ENCODE measurements at regions not wholly inside any gene's neighbourhood (a gene's known extent, or its start where the extent isn't known, plus 50 kb on each side); places are given as distances from the start of the nearest gene placed in this dataset.
"Not testable (repeated sequence)": the region's sequence is repeated elsewhere in the genome, so short reads cannot be mapped to it uniquely, and the experiment has no call there.

GRCh38 chr14:101616202-101616601 lies 54.9 kb downstream of the DIO3 start:
- in situ Hi-C loops (cut with HindIII; ENCODE audit: low pct_ligation_motif_present, low pct_unique_long_range_greater_than_20kb, low sequenced_read_pairs) = no loop called here
- DNase-seq = no peak

- in situ Hi-C loops (cut with HindIII; ENCODE audit: low pct_ligation_motif_present, low pct_unique_long_range_greater_than_20kb, low sequenced_read_pairs) = no loop called here
- no peak for DNase-seq
Measured at GRCh38 chr14:101619484-101619883, 58.2 kb downstream of the DIO3 start.

GRCh38 chr14:101620031-101620788 lies 58.9 kb downstream of the DIO3 start:
- no peak for DNase-seq
- in situ Hi-C loops (cut with HindIII; ENCODE audit: low pct_ligation_motif_present, low pct_unique_long_range_greater_than_20kb, low sequenced_read_pairs) = no loop called here

GRCh38 chr14:101620821-101621785 lies 59.8 kb downstream of the DIO3 start:
- no peak for DNase-seq
- in situ Hi-C loops (cut with HindIII; ENCODE audit: low pct_ligation_motif_present, low pct_unique_long_range_greater_than_20kb, low sequenced_read_pairs) = no loop called here

GRCh38 chr14:101622251-101623076 lies 61.2 kb downstream of the DIO3 start:
- DNase-seq = no peak
- in situ Hi-C loops (cut with HindIII; ENCODE audit: low pct_ligation_motif_present, low pct_unique_long_range_greater_than_20kb, low sequenced_read_pairs) = no loop called here

GRCh38 chr14:101623077-101623372 lies 61.7 kb downstream of the DIO3 start:
- DNase-seq = no peak
- in situ Hi-C loops (cut with HindIII; ENCODE audit: low pct_ligation_motif_present, low pct_unique_long_range_greater_than_20kb, low sequenced_read_pairs) = no loop called here

- in situ Hi-C loops (cut with HindIII; ENCODE audit: low pct_ligation_motif_present, low pct_unique_long_range_greater_than_20kb, low sequenced_read_pairs) = no loop called here
- DNase-seq = no peak
Measured at GRCh38 chr14:101623685-101624444, 62.6 kb downstream of the DIO3 start.

- no peak for DNase-seq
- in situ Hi-C loops (cut with HindIII; ENCODE audit: low pct_ligation_motif_present, low pct_unique_long_range_greater_than_20kb, low sequenced_read_pairs) = no loop called here
Measured at GRCh38 chr14:101624536-101624935, 63.2 kb downstream of the DIO3 start.

GRCh38 chr14:101625336-101626097 lies 64.2 kb downstream of the DIO3 start:
- in situ Hi-C loops (cut with HindIII; ENCODE audit: low pct_ligation_motif_present, low pct_unique_long_range_greater_than_20kb, low sequenced_read_pairs) = no loop called here
- DNase-seq = no peak

- in situ Hi-C loops (cut with HindIII; ENCODE audit: low pct_ligation_motif_present, low pct_unique_long_range_greater_than_20kb, low sequenced_read_pairs) = no loop called here
Measured at GRCh38 chr14:101626331-101626730, 65.0 kb downstream of the DIO3 start.

GRCh38 chr14:101627915-101628262 lies 66.6 kb downstream of the DIO3 start:
- in situ Hi-C loops (cut with HindIII; ENCODE audit: low pct_ligation_motif_present, low pct_unique_long_range_greater_than_20kb, low sequenced_read_pairs) = no loop called here
- no peak for DNase-seq

More at GRCh38 chr14:101626331-101626730, 65.0 kb downstream of the DIO3 start:
- DNase-seq = no peak

GRCh38 chr14:101628471-101628966 lies 67.2 kb downstream of the DIO3 start:
- DNase-seq = peak; percentile 53
- in situ Hi-C loops (cut with HindIII; ENCODE audit: low pct_ligation_motif_present, low pct_unique_long_range_greater_than_20kb, low sequenced_read_pairs) = no loop called here

GRCh38 chr14:101628975-101629374 lies 67.7 kb downstream of the DIO3 start:
- in situ Hi-C loops (cut with HindIII; ENCODE audit: low pct_ligation_motif_present, low pct_unique_long_range_greater_than_20kb, low sequenced_read_pairs) = no loop called here
- DNase-seq = no peak

- in situ Hi-C loops (cut with HindIII; ENCODE audit: low pct_ligation_motif_present, low pct_unique_long_range_greater_than_20kb, low sequenced_read_pairs) = no loop called here
Measured at GRCh38 chr14:101630056-101630965, 69.0 kb downstream of the DIO3 start.

GRCh38 chr14:101631199-101631598 lies 69.9 kb downstream of the DIO3 start:
- DNase-seq = no peak
- in situ Hi-C loops (cut with HindIII; ENCODE audit: low pct_ligation_motif_present, low pct_unique_long_range_greater_than_20kb, low sequenced_read_pairs) = no loop called here

More at GRCh38 chr14:101630056-101630965, 69.0 kb downstream of the DIO3 start:
- no peak for DNase-seq

- DNase-seq; in situ Hi-C loops (cut with HindIII; ENCODE audit: low pct_ligation_motif_present, low pct_unique_long_range_greater_than_20kb, low sequenced_read_pairs): not testable (repeated sequence)
Measured at GRCh38 chr14:101631970-101632369, 70.7 kb downstream of the DIO3 start.

All from ACHN (cell line).